ENCODE measurements at regions not wholly inside any gene's neighbourhood (a gene's known extent, or its start where the extent isn't known, plus 50 kb on each side); places are given as distances from the start of the nearest gene placed in this dataset.

GRCh38 chr7:10874666-10875065 is 99.0 kb upstream of the PHF14 start:
- no peak for DNase-seq (ENCODE audit: low spot score)
- no peaks in the 10 kb centered on the region for H3K4me1 ChIP-seq (ENCODE audit: insufficient read depth, low read length, poor library complexity, severe bottlenecking)
- TF ChIP-seq EZH2 (IDR thresholded peaks at IDR 0.05; ENCODE audit: borderline replicate concordance, low read depth, low read length, poor library complexity, severe bottlenecking) = no peak
- no peak for TF ChIP-seq CTCF (conservative IDR thresholded peaks at IDR 0.05; ENCODE audit: low read depth, low read length)
- H3K9me3 ChIP-seq (ENCODE audit: low read depth, low read length, poor library complexity, severe bottlenecking) = no peaks in the 10 kb centered on the region
- ChIA-PET POLR2A (ENCODE audit: low non-redundant PET) (no interaction called here), CTCF (no interaction called here)
- H3K36me3 ChIP-seq (ENCODE audit: insufficient read depth, low read length, poor library complexity, severe bottlenecking) = no peaks in the 10 kb centered on the region
- H3K27me3 ChIP-seq (replicated peaks; ENCODE audit: insufficient read depth, low read depth, low read length, poor library complexity) = peaks cover 22% of the 10 kb centered on the region
- H3K27ac ChIP-seq (ENCODE audit: low read depth, low read length, poor library complexity, severe bottlenecking) = no peak overlapping the region
- BruUV-seq (replicated peaks) = no TSS peak
- intact Hi-C loops (cut with micrococcal nuclease; ENCODE audit: unreplicated experiment) = no loop called here
- no peak overlapping the region for H3K4me3 ChIP-seq (ENCODE audit: low read depth, low read length, poor library complexity, severe bottlenecking)

- no peaks in the 10 kb centered on the region for H3K9me3 ChIP-seq (ENCODE audit: low read depth, low read length, poor library complexity, severe bottlenecking)
- no peak for DNase-seq (ENCODE audit: low spot score)
- TF ChIP-seq CTCF (conservative IDR thresholded peaks at IDR 0.05; ENCODE audit: low read depth, low read length) (no peak), EZH2 (IDR thresholded peaks at IDR 0.05; ENCODE audit: borderline replicate concordance, low read depth, low read length, poor library complexity, severe bottlenecking) (no peak)
- H3K27me3 ChIP-seq (replicated peaks; ENCODE audit: insufficient read depth, low read depth, low read length, poor library complexity) = peaks cover 22% of the 10 kb centered on the region
- H3K4me1 ChIP-seq (ENCODE audit: insufficient read depth, low read length, poor library complexity, severe bottlenecking) = no peaks in the 10 kb centered on the region
- H3K4me3 ChIP-seq (ENCODE audit: low read depth, low read length, poor library complexity, severe bottlenecking) = no peak overlapping the region
- no TSS peak for BruUV-seq (replicated peaks)
- CTCF ChIA-PET = no interaction called here
- no peak overlapping the region for H3K27ac ChIP-seq (ENCODE audit: low read depth, low read length, poor library complexity, severe bottlenecking)
- H3K36me3 ChIP-seq (ENCODE audit: insufficient read depth, low read length, poor library complexity, severe bottlenecking) = no peaks in the 10 kb centered on the region
- POLR2A ChIA-PET (ENCODE audit: low non-redundant PET) = no interaction called here
- intact Hi-C loops (cut with micrococcal nuclease; ENCODE audit: unreplicated experiment) = no loop called here
Measured at GRCh38 chr7:10875080-10875479, 98.6 kb upstream of the PHF14 start.

GRCh38 chr7:10888861-10889260 is 84.8 kb upstream of the PHF14 start:
- intact Hi-C loops (cut with micrococcal nuclease; ENCODE audit: unreplicated experiment) = no loop called here
- CTCF ChIA-PET = interaction anchor here (0.5 kb wide), 1 partner anchor 125 kb away, joined by 4 read pairs; no protein-coding TSS in a partner anchor
- no TSS peak for BruUV-seq (replicated peaks)
- Histone ChIP-seq H3K27me3 (replicated peaks; ENCODE audit: insufficient read depth, low read depth, low read length, poor library complexity) (no peaks in the 10 kb centered on the region), H3K4me1 (ENCODE audit: insufficient read depth, low read length, poor library complexity, severe bottlenecking) (no peaks in the 10 kb centered on the region), H3K36me3 (ENCODE audit: insufficient read depth, low read length, poor library complexity, severe bottlenecking) (no peaks in the 10 kb centered on the region), H3K9me3 (ENCODE audit: low read depth, low read length, poor library complexity, severe bottlenecking) (no peaks in the 10 kb centered on the region), H3K4me3 (ENCODE audit: low read depth, low read length, poor library complexity, severe bottlenecking) (no peak overlapping the region), H3K27ac (ENCODE audit: low read depth, low read length, poor library complexity, severe bottlenecking) (no peak overlapping the region)
- POLR2A ChIA-PET (ENCODE audit: low non-redundant PET) = no interaction called here
- TF ChIP-seq CTCF (conservative IDR thresholded peaks at IDR 0.05; ENCODE audit: low read depth, low read length) (no peak), EZH2 (IDR thresholded peaks at IDR 0.05; ENCODE audit: borderline replicate concordance, low read depth, low read length, poor library complexity, severe bottlenecking) (no peak)
- DNase-seq (ENCODE audit: low spot score) = no peak
